IMR-90 (cell line): ENCODE measurements at regions not wholly inside any gene's neighbourhood (a gene's known extent, or its start where the extent isn't known, plus 50 kb on each side); places are given as distances from the start of the nearest gene placed in this dataset.
A peak's percentile ranks its signal among the peaks of the same experiment; 100 is the strongest.

Experiments used
- ATAC-seq: fragments of 200-7000 bp; cut with Tn5 transposase; 2 replicates; pipeline ENCODE4 v1.9.1; 2020; ENCODE audit warnings: low read depth, mild to moderate bottlenecking, moderate library complexity
- BruUV-seq: library from RNA; stranded (reverse); fragments of 400-500 nt; replicated peaks from 2 replicates; lab custom pipeline; 2021; lab: Mats Ljungman, UMichigan
- CTCF ChIA-PET: fragments of 300-600 bp; formaldehyde crosslinking; extraction: SDS; loops from one replicate; lab custom pipeline; 2021; ENCODE audit warnings: antibody characterized with exemption; lab: Yijun Ruan, JAX
- POLR2A ChIA-PET: fragments of 300-600 bp; sonication (Branson Sonifier 250); formaldehyde crosslinking; loops from one replicate; lab custom pipeline; 2022; ENCODE audit warnings: antibody characterized with exemption; ENCODE audit not compliant: unreplicated experiment; lab: Charles Lee
- DNase-seq: peaks from one replicate; pipeline ENCODE4 v3.0.0; 2013
- H2AFZ ChIP-seq: replicated peaks from 2 replicates; pipeline ENCODE3; 2013; ENCODE audit warnings: low read length, mild to moderate bottlenecking; ENCODE audit not compliant: poor library complexity
- H2AK5ac ChIP-seq: 2 replicates; pipeline ENCODE4 v1.6.1; 2013; ENCODE audit warnings: low read depth, low read length, inconsistent platforms
- H2AK9ac ChIP-seq: replicated peaks from 2 replicates; pipeline ENCODE3; 2013; ENCODE audit warnings: mild to moderate bottlenecking, low read depth, low read length, moderate library complexity; ENCODE audit not compliant: poor library complexity
- H2BK120ac ChIP-seq: 2 replicates; pipeline ENCODE4 v1.6.1; 2013; ENCODE audit warnings: low read depth, low read length, inconsistent platforms
- H2BK15ac ChIP-seq: 3 replicates; pipeline ENCODE4 v1.6.1; 2013; ENCODE audit warnings: low read depth, low read length, inconsistent platforms
- H2BK20ac ChIP-seq: 2 replicates; pipeline ENCODE4 v1.6.1; 2013; ENCODE audit warnings: low read depth, mild to moderate bottlenecking, inconsistent platforms, low read length, moderate library complexity
- H2BK5ac ChIP-seq: 2 replicates; pipeline ENCODE4 v1.6.1; 2013; ENCODE audit warnings: mild to moderate bottlenecking, low read depth, low read length, inconsistent platforms; ENCODE audit not compliant: poor library complexity, severe bottlenecking
- H3K14ac ChIP-seq: replicated peaks from 2 replicates; pipeline ENCODE4 v1.6.1; 2013; ENCODE audit warnings: low read depth, low read length, inconsistent platforms
- H3K18ac ChIP-seq: 2 replicates; pipeline ENCODE4 v1.6.1; 2013; ENCODE audit warnings: low read depth, low read length, control low read depth
- H3K23ac ChIP-seq: 2 replicates; pipeline ENCODE4 v1.6.1; 2013; ENCODE audit warnings: low read depth, low read length, inconsistent platforms
- H3K27ac ChIP-seq: 2 replicates; pipeline ENCODE4 v1.5.1; 2013; ENCODE audit warnings: mild to moderate bottlenecking, control low read depth, low read length; ENCODE audit not compliant: insufficient read depth
- H3K27me3 ChIP-seq: 2 replicates; pipeline ENCODE4 v1.6.1; 2013; ENCODE audit warnings: low read length; ENCODE audit not compliant: control insufficient read depth, insufficient read depth
- H3K36me3 ChIP-seq: 2 replicates; pipeline ENCODE4 v1.6.1; 2013; ENCODE audit warnings: low read length, mixed read lengths; ENCODE audit not compliant: control insufficient read depth, insufficient read depth
- H3K4ac ChIP-seq: 2 replicates; pipeline ENCODE4 v1.6.1; 2013; ENCODE audit warnings: low read depth, low read length, inconsistent platforms
- H3K4me1 ChIP-seq: 2 replicates; pipeline ENCODE4 v1.6.1; 2013; ENCODE audit warnings: low read length, mixed read lengths; ENCODE audit not compliant: control insufficient read depth, insufficient read depth
- H3K4me2 ChIP-seq: 2 replicates; pipeline ENCODE4 v1.6.1; 2013; ENCODE audit warnings: low read depth, mild to moderate bottlenecking, control low read depth, low read length, moderate library complexity
- H3K4me3 ChIP-seq: 2 replicates; pipeline ENCODE4 v1.5.1; 2013; ENCODE audit warnings: low read depth, mild to moderate bottlenecking, control low read depth, low read length, moderate library complexity; ENCODE audit not compliant: insufficient read depth
- H3K56ac ChIP-seq: 2 replicates; pipeline ENCODE4 v1.6.1; 2013; ENCODE audit warnings: low read length, inconsistent platforms; ENCODE audit not compliant: insufficient read depth; ENCODE audit errors: extremely low read depth
- H3K79me1 ChIP-seq, 2 experiments: 2 replicates each; pipeline ENCODE4 v1.6.1; 2013; ENCODE audit warnings: low read length in 2 of 2, inconsistent platforms in 1 of 2, low read depth in 1 of 2
- H3K9ac ChIP-seq: 2 replicates; pipeline ENCODE4 v1.6.1; 2013; ENCODE audit warnings: low read depth, low read length, control low read depth
- H3K9me1 ChIP-seq: 2 replicates; pipeline ENCODE4 v1.6.1; 2013; ENCODE audit warnings: low read length, inconsistent platforms; ENCODE audit not compliant: insufficient read depth
- H3K9me3 ChIP-seq: 2 replicates; pipeline ENCODE4 v1.6.1; 2013; ENCODE audit warnings: low read length; ENCODE audit not compliant: control insufficient read depth, insufficient read depth
- H4K20me1 ChIP-seq: 2 replicates; pipeline ENCODE4 v1.6.1; 2013; ENCODE audit warnings: low read length, inconsistent platforms; ENCODE audit not compliant: insufficient read depth
- H4K5ac ChIP-seq: 2 replicates; pipeline ENCODE4 v1.6.1; 2013; ENCODE audit warnings: mild to moderate bottlenecking, low read depth, low read length, control low read depth
- H4K8ac ChIP-seq, 2 experiments: 2 replicates each; pipeline ENCODE4 v1.6.1; 2013; ENCODE audit warnings: low read depth in 2 of 2, low read length in 2 of 2, control low read depth in 1 of 2, inconsistent platforms in 1 of 2
- H4K91ac ChIP-seq: 2 replicates; pipeline ENCODE4 v1.6.1; 2013; ENCODE audit warnings: low read depth, low read length, inconsistent platforms; ENCODE audit not compliant: insufficient read depth
- BHLHE40 ChIP-seq: fragments of 150-350 bp; IDR thresholded peaks from 2 replicates; pipeline ENCODE4 v1.6.1; 2016; ENCODE audit warnings: mild to moderate bottlenecking, low read depth, low read length
- CHD1 ChIP-seq: IDR thresholded peaks from 2 replicates; pipeline ENCODE4 v1.6.1; 2012; ENCODE audit warnings: low read depth, low read length, improper control_type of control experiment
- CTCF ChIP-seq: conservative IDR thresholded peaks from 2 replicates; pipeline ENCODE4 v1.5.1; 2012; ENCODE audit warnings: mild to moderate bottlenecking, low read depth, low read length, improper control_type of control experiment
- ELK1 ChIP-seq: fragments of 150-350 bp; IDR thresholded peaks from 2 replicates; pipeline ENCODE4 v1.6.1; 2016; ENCODE audit warnings: low read depth, mild to moderate bottlenecking, low read length, moderate library complexity, borderline replicate concordance
- FOS ChIP-seq: fragments of 150-350 bp; IDR thresholded peaks from 2 replicates; pipeline ENCODE4 v1.6.1; 2016; ENCODE audit warnings: low read depth, low read length
- MAFK ChIP-seq: IDR thresholded peaks from 2 replicates; pipeline ENCODE4 v1.6.1; 2012; ENCODE audit warnings: low read depth, low read length, improper control_type of control experiment
- MAZ ChIP-seq: IDR thresholded peaks from 2 replicates; pipeline ENCODE4 v1.6.1; 2012; ENCODE audit warnings: low read depth, mild to moderate bottlenecking, low read length, improper control_type of control experiment, moderate library complexity, borderline replicate concordance
- MXI1 ChIP-seq: IDR thresholded peaks from 2 replicates; pipeline ENCODE4 v1.6.1; 2012; ENCODE audit warnings: low read depth, mild to moderate bottlenecking, low read length, moderate library complexity, borderline replicate concordance
- NFE2L2 ChIP-seq: fragments of 150-350 bp; IDR thresholded peaks from 2 replicates; pipeline ENCODE4 v1.6.1; 2016; ENCODE audit warnings: low read depth, mild to moderate bottlenecking, low read length
- POLR2A ChIP-seq: IDR thresholded peaks from 2 replicates; pipeline ENCODE4 v1.6.1; 2012; ENCODE audit warnings: mild to moderate bottlenecking, low read depth, low read length
- RCOR1 ChIP-seq: IDR thresholded peaks from 2 replicates; pipeline ENCODE4 v1.6.1; 2012; ENCODE audit warnings: mild to moderate bottlenecking, low read length, improper control_type of control experiment; ENCODE audit not compliant: insufficient replicate concordance
- RFX5 ChIP-seq: IDR thresholded peaks from 2 replicates; pipeline ENCODE4 v1.8.0; 2012; ENCODE audit warnings: low read depth, mild to moderate bottlenecking, low read length, moderate library complexity
- SMC3 ChIP-seq: fragments of 150-350 bp; IDR thresholded peaks from 2 replicates; pipeline ENCODE4 v1.6.1; 2016; ENCODE audit warnings: low read depth, mild to moderate bottlenecking, antibody characterized with exemption, low read length, moderate library complexity
- USF2 ChIP-seq: fragments of 150-350 bp; IDR thresholded peaks from 2 replicates; pipeline ENCODE4 v1.6.1; 2017; ENCODE audit warnings: mild to moderate bottlenecking, antibody characterized with exemption, low read length, low read depth
- WGBS, 2 experiments: methylation state at CpG; one replicate each; pipeline versions ENCODE4 v1.1.5 to v1.1.7; 2013; ENCODE audit warnings: missing lambda C conversion rate in 2 of 2; ENCODE audit not compliant: insufficient read length in 1 of 2; ENCODE audit errors: extremely low coverage in 2 of 2; 5-methylcytosine and 5-hydroxymethylcytosine counted together
- dilution Hi-C: fragments of 300-500 bp; cut with HindIII; formaldehyde crosslinking; loops from one replicate; pipeline ENCODE4 v1.14.3; 2018; ENCODE audit warnings: low sequenced_read_pairs; ENCODE audit not compliant: unreplicated experiment
- in situ Hi-C: fragments of 300-500 bp; cut with MboI; formaldehyde crosslinking; loops from 3 replicates; pipeline ENCODE4 v1.14.3; 2019; ENCODE audit warnings: low sequenced_read_pairs, inconsistent platforms, mixed read lengths
- intact Hi-C: fragments of 100-400 bp; cut with micrococcal nuclease; formaldehyde crosslinking; loops from 2 replicates; pipeline ENCODE4 v1.10.0; 2022

GRCh38 chr17:31598921-31599571, 207.6 kb downstream of the RAB11FIP4 start:
- H4K5ac ChIP-seq, result peak overlapping the region; percentile 47; the same call in 1 of the 2 replicates
- H3K23ac ChIP-seq, result no peak overlapping the region
- H3K18ac ChIP-seq, result peak overlapping the region; percentile 2; the same call in 1 of the 2 replicates
- ATAC-seq (no peak), DNase-seq (no peak)
- in situ Hi-C loops (no loop called here), intact Hi-C loops (loop anchor here (1.0 to 5.0 kb wide), 2 partner anchors 28 to 152 kb away; no protein-coding TSS in a partner anchor), dilution Hi-C loops (no loop called here)
- H4K91ac ChIP-seq, result peak overlapping the region; percentile 99
- WGBS, 2 experiments, result 70% methylated on average over 2 of the region's 11 CpGs; no CpG with 5 or more reads in 1 of the 2 experiments
- H2BK5ac ChIP-seq, result peak overlapping the region; percentile 99
- H4K8ac ChIP-seq, result peak overlapping the region; percentile 31 to 99; a peak in 3 of 4 replicates
- H2BK20ac ChIP-seq, result peak overlapping the region; percentile 100
- peaks cover 42% of the 10 kb centered on the region for H3K9me1 ChIP-seq
- H2BK15ac ChIP-seq, result peak overlapping the region; percentile 100; the same call in 2 of the 3 replicates
- H3K9me3 ChIP-seq, result no peaks in the 10 kb centered on the region
- peak overlapping the region; percentile 94 for H2AK9ac ChIP-seq
- peak overlapping the region; percentile 54 for H3K14ac ChIP-seq
- peaks cover 0 to 25% of the 10 kb centered on the region in 2 experiments; a peak in 2 of 4 replicates for H3K79me1 ChIP-seq
- peak overlapping the region; percentile 100 for H2AK5ac ChIP-seq
- H3K27ac ChIP-seq, result peak overlapping the region; percentile 8; the same call in 1 of the 2 replicates
- peak overlapping the region; percentile 65 for H2AFZ ChIP-seq
- peaks cover 34% of the 10 kb centered on the region for H3K4me1 ChIP-seq
- peak overlapping the region; percentile 100 for H3K4ac ChIP-seq
- no peak overlapping the region for H3K56ac ChIP-seq
- peak overlapping the region; percentile 100 for H2BK120ac ChIP-seq
- CTCF ChIA-PET, result interaction anchor here (0.5 kb wide), 1 partner anchor 765 kb away, joined by 3 read pairs; no protein-coding TSS in a partner anchor
- TF ChIP-seq MAZ (no peak), USF2 (no peak), BHLHE40 (no peak), FOS (no peak), POLR2A (no peak), MXI1 (no peak), NFE2L2 (no peak), RFX5 (no peak), CHD1 (no peak), CTCF (no peak), MAFK (no peak), ELK1 (no peak), SMC3 (no peak), RCOR1 (no peak)
- H4K20me1 ChIP-seq, result no peaks in the 10 kb centered on the region
- no peak overlapping the region for H3K4me3 ChIP-seq
- no peaks in the 10 kb centered on the region for H3K36me3 ChIP-seq
- no peaks in the 10 kb centered on the region for H3K27me3 ChIP-seq
- no TSS peak for BruUV-seq
- H3K9ac ChIP-seq, result no peak overlapping the region
- no peak overlapping the region for H3K4me2 ChIP-seq
- POLR2A ChIA-PET, result no interaction called here
